ENCODE measurements at regions not wholly inside any gene's neighbourhood (a gene's known extent, or its start where the extent isn't known, plus 50 kb on each side); places are given as distances from the start of the nearest gene placed in this dataset.
A peak's percentile ranks its signal among the peaks of the same experiment; 100 is the strongest.
"Not testable (repeated sequence)": the region's sequence is repeated elsewhere in the genome, so short reads cannot be mapped to it uniquely, and the experiment has no call there.

- DNase-seq = no peak
Observed at GRCh38 chr12:29929295-29929694, 145.6 kb upstream of the TMTC1 start.

DNA sequence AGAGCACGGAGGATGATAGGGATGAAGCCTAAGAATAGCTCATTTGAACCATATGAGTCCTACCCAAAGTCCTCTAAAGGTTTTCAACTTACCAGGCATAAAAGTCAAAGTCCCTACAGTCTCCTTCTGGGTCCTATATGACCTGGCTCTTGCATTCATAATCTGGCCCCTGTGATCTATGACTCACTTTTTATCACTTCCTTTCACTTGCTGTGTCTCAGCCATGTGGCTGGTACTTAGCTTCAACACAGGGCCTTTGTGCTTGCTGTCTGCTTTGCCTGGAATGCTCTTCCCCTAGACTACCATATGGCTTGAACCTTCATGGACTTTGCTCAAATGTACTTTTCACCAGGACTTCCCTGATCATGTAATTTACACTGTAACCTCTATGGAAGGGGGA, 137.6 kb upstream of the TMTC1 start:
- DNase-seq = no peak

DNA sequence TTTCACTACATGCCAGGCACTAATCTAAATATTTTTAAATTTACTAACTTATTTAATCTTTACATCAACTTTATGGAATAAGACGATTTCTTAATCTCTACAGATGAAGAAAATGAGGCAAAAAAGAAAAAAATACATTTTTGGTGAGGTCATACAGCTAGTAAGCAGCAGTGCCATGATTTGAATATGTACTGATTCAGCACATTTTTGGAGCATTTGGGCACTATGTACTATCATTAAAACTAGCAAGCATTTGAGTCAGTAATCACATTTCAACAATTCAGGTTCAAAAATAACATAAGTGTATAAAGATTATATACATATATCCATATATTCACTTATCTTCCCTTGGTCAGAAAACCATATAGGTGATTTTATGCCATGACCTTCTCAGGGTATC, 124.4 kb upstream of the TMTC1 start:
- no peak for DNase-seq

GRCh38 chr12:29907461-29907860, 123.7 kb upstream of the TMTC1 start:
- DNase-seq = no peak

DNA sequence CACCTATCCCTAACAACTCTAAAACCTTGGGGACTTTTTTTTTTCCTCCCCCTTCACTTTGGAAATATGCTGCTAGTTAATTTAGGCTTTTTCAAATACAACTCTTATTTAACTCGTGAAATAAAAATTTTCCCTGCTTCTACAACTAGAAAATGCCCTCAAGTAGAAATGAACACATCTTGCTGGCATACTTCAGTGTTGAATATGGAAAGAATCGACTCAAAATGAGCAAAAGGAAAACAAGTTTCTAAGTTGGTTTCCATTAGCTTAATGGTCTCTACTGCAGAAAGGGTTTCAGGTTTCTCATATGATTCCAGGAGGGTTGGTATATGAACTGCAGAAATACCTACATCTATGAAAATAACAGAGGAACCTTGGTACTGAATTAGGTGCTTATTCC, 118.3 kb upstream of the TMTC1 start:
- DNase-seq = no peak

GRCh38 chr12:29901585-29901984, 117.8 kb upstream of the TMTC1 start:
- DNase-seq = no peak

DNA sequence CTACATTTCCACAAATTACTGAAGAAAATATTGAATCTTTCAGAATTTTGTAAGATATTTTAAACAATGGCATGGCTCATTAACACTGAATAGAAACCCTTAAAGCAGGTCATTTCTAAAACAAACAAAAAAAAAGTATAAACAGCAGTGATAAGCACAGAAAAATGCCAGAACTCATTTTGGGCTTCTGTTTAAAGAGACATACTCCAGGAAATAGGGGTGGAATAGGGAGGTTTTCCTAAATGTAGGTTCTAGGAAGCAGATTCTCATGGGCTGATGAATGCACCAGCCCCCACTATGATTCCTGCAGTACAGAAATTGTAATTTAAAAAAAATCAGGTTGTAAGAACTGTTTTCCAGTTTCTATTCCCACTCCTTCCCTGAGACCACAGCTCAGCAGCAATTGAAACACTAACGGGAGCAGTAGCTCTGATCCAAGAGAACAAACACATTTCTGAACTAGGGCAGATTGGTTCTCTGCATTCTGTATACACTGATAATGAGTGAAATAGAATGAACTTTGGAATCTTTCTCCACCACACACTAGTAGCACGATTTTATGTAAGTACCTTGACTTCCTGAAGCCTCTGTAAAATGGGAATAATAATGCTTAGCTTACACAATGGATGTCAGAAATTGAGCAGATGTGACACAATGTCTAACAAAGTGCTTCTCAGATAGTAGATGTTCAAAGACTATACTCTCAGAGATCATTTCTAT, 115.6 kb upstream of the TMTC1 start:
- no peak for DNase-seq

GRCh38 chr12:29895966-29896365, 112.2 kb upstream of the TMTC1 start:
- no peak for DNase-seq

GRCh38 chr12:29893002-29893401, 109.3 kb upstream of the TMTC1 start:
- DNase-seq = no peak

DNA sequence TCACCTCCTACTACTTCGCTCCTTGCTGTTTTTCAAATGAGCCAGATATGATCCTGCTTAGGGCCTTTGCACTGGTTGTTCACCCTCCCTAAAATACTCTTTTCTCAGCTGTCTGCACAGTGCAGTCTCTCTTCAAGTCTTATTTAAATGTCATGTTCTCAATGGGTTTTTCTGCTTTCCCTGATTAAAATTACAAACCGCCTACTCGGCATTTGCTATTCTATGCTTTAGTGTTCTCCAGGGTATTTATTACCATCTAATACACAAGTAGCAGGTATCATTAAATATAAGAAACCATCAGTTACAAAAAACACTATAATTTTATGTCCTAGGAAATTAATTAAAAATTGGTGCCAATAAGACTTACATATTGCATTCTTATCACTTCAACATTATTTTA, 108.0 kb upstream of the TMTC1 start:
- no peak for DNase-seq

DNA sequence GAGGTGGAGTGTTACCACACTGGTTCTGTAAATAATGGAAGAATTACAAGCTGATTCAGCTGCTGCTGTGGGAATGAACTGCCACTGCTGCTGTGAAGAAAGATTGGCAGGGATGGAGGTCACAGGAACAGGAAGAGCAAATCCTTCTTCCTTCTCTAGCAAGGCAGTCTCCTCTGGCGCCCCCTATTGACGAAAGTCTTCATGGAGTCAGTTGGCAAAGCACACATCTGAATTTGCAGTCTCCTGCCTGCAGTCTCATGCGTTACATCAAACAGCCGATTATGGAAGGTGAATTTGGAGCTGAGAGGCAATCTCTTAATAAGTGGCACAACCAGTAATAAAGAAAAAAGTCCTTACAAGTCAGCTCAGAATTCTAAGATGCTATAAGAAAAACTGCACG, 106.0 kb upstream of the TMTC1 start:
- no peak for DNase-seq

DNA sequence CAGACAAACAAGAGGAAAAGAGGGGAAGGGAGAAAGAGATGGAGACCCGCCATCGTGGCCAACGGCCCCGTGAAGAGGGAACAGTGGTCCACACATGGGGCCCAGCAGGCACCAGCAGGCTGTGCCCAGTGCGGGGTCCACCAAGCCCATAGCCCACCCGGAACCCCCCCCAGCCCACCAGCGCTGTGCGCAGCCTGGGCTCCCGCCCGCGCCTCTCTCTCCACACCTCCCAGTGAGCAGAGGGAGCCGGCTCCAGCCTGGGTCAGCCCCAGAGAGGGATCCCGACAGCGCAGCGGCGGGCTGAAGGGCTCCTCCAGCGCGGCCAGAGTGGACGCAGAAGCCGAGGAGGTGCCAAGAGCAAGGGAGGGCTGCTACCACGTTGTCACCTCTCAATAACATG, 105.0 kb upstream of the TMTC1 start:
- DNase-seq = no peak

GRCh38 chr12:29884957-29885356, 101.2 kb upstream of the TMTC1 start:
- not testable (repeated sequence) for DNase-seq

GRCh38 chr12:29883941-29884554, 100.3 kb upstream of the TMTC1 start:
- DNase-seq = peak; percentile 40

DNA sequence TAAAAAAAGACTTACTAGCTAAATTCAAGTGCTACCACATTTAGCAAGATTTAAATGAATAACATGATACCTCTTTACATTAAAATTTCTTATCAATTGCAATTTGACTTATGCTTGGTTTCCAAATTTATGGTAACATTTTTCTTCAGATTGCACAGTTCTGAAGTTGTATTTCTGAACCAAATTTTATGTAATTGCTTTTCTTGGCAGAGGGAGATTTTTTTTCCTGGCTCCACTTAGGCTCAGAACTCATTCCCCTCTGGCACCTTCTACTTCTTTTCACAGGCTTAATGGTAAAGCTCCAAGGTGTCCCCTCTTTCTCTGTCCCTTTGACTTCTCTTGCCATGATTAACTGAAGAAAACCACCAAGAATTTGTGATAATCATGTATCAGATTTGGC, 99.8 kb upstream of the TMTC1 start:
- DNase-seq = peak; percentile 40

GRCh38 chr12:29882846-29883245, 99.1 kb upstream of the TMTC1 start:
- peak; percentile 42 for DNase-seq

- no peak for DNase-seq
Observed at GRCh38 chr12:29880987-29881386, 97.2 kb upstream of the TMTC1 start.

DNA sequence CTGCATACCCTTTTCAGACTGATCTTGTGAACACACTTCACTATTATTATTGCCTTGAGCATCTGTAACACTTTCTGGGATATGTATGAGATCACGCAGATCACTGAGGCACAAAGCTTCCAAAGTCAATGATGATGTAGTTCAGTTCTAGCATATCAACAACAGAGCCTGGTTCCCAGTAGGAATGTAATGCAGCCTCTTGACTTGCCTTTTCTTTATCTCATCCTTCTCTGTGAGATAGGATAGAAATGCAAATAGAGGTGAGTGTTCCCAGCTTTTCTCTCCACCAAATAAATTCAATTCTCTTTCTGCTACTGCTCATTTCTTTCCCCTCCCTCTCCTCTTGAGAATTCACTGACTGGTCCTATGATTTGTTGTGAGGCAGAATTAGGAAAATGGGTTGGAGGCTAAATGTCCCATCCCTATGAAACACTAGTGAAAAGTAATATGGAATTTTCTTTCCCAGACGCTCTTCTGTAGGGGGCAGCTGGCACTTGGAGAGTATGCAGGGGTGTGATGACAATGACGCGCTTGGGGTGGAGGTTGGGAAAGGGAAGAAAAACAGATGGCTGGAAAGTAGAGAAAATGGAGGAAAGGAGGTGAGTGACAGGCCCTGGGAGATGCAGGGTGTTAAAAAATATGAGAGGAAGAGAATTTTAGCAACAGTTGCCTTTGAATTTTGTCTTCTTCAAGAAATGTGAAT, 96.0 kb upstream of the TMTC1 start:
- DNase-seq = no peak

- no peak for DNase-seq
Observed at GRCh38 chr12:29869946-29870345, 86.2 kb upstream of the TMTC1 start.

DNA sequence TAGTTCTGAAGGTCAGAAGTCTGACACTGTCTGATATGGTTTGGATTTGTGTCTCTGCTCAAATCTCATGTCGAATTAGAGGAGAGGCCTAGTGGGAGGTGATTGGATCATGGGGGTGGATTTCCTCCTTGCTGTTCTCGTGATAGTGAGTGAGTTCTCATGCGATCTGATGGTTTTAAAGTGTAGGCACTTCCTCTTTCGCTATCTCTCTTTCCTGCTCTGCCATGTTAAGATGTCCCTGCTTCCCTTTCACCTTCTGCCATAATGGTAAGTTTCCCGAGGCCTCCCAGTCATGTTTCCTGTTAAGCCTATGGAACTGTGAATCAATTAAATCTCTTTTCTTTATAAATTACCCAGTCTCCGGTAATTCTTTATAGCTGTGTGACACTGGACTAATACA, 84.1 kb upstream of the TMTC1 start:
- no peak for DNase-seq

- DNase-seq = peak; percentile 2
Observed at GRCh38 chr12:29863665-29864064, 79.9 kb upstream of the TMTC1 start.

DNA sequence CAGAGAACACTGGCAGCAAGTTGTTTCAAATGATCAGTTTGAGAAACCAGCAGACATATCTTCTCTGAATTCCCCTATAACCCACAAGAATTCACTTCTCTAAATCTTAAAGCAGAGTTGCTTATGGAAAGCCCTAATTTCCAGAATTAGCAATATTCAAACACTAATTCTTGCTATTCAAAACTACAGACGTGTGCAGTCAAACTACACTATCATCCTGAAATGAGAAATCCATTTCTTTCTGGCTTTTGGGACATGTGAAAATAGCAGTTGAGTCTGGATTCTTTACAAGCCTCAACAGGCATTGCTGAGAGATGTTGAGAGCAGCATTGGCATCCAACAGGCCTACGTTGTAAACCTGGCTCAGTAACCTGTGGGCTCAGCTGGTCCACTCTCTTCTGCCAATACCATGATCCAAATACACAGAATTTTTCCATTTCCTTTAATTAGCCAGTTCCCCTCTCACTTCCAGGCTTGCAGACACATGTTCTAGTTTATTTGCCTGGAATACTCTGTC, 74.6 kb upstream of the TMTC1 start:
- DNase-seq = peak; percentile 21

DNA sequence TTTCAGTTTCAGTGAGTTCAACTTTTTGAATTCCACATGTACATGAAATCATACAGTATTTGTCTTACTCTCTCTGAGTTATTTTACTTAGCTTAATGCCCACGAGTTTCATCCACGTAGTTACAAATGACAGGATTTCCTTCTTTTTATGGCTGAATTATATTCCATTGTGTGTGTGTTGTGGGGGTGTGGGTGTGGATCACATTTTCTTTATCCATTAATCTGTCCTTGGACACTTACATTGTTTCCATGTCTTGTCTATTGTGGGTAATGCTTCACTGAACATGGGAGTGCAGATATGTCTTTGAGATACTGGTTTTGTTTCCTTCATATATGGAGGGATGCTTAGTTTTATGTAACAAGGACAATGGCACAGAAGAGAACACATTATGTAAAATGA, 63.5 kb upstream of the TMTC1 start:
- DNase-seq = no peak

DNA sequence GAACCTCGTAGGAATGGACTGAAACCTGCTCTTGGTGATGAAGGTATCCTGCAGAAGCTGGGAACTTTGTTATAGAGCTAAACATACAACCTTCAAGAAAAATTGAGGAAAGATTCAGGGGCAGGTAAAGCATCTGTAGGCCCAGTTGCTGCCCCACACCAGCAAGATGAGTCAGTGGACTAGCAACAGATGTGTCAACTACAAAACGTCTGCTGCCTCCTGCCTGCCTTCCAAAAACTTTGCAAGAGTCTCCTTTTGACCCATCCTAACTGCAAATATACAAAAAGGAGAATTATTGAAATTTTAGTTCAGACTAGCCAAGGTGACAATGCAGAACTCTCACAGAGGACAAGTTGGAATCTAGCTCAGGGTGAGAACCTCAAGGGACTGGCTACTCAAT, 60.9 kb upstream of the TMTC1 start:
- DNase-seq = no peak
